OCI-LY3 (cell line): ENCODE measurements at regions not wholly inside any gene's neighbourhood (a gene's known extent, or its start where the extent isn't known, plus 50 kb on each side); places are given as distances from the start of the nearest gene placed in this dataset.

ENCODE experiments used
- EZH2phosphoT487 ChIP-seq: fragments of 200-600 bp; shearing (Covaris generic); IDR thresholded peaks from 2 replicates; pipeline ENCODE4 v1.6.1; 2018; ENCODE audit warnings: antibody characterized with exemption, mixed run types, low read depth
- TF ChIP-seq, protein P1 (sequence below): fragments of 200-600, 300-600 bp; sonication (generic); IDR thresholded peaks from 2 replicates; pipeline ENCODE4 v1.5.1; 2014; ENCODE audit warnings: antibody characterized with exemption, low read length, low read depth

DNA sequence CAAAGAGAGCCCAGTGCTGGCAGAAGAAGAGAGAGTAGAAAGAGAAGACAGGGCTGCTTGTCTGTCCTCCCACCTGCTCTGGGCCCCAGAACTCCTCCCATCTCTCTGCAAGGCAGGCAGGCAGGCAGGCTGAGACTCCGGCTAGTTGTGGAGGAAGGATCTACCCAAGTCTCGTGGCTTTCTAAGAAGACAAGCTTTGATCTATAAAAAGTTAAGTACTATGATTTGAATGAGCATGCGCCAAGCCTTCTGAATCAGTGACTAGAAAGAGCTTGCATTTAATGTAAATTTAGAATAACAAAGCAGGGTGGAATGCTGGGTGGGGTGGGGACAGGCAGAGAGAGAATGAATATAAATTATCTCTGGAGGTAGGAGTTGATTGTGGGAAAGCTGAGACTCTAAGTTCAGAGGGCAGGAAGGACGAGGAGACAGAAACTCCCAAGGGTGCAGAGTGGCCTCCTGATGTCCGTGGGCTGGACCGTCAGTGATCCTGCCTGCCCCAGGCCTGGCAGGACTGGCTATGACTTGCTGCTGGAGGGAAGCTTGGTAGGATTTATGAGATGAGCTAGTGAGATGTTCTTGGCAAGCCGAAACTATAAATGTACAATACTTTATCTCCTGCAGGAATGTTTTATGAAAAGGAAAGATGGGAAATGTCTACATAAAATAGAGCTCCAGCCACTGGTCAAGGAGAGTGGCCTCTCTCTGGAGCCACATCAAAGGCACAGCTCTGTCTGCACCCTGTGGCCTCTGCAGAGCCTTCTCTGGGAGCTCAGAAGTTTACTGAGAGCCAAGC lies 447.5 kb downstream of the TNS1 start:
- TF ChIP-seq, protein P1, sequence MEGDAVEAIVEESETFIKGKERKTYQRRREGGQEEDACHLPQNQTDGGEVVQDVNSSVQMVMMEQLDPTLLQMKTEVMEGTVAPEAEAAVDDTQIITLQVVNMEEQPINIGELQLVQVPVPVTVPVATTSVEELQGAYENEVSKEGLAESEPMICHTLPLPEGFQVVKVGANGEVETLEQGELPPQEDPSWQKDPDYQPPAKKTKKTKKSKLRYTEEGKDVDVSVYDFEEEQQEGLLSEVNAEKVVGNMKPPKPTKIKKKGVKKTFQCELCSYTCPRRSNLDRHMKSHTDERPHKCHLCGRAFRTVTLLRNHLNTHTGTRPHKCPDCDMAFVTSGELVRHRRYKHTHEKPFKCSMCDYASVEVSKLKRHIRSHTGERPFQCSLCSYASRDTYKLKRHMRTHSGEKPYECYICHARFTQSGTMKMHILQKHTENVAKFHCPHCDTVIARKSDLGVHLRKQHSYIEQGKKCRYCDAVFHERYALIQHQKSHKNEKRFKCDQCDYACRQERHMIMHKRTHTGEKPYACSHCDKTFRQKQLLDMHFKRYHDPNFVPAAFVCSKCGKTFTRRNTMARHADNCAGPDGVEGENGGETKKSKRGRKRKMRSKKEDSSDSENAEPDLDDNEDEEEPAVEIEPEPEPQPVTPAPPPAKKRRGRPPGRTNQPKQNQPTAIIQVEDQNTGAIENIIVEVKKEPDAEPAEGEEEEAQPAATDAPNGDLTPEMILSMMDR = no peak
- no peak for TF ChIP-seq EZH2phosphoT487
